ENCODE measurements at regions not wholly inside any gene's neighbourhood (a gene's known extent, or its start where the extent isn't known, plus 50 kb on each side); places are given as distances from the start of the nearest gene placed in this dataset.

DNA sequence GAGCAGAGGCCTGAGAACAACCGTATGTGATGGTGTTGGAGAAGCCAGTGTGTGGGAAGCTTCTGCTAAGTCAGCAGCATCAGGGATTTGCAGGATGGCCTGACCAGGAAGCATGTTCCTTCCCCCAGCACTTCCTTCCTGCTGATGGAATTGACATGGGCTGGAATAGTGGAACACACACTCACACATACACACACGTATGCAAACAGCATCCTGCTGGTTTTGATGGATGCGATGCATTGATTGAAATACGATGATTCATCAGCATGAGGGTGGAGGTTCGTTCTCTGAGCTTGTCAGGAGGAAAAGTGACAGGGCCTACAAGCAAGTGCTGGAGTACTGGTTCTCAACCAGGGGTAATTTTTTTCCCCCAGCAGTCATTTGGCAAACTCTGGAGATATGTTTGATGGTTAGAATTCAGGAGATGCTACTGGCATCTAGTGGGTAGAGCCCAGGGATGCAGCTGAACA, 229.1 kb downstream of the NFATC2 start:
- TF ChIP-seq CTCF (IDR thresholded peaks at IDR 0.05; ENCODE audit: poor library complexity) (no peak), EZH2phosphoT487 (IDR thresholded peaks at IDR 0.05; ENCODE audit: low read depth, severe bottlenecking, unreplicated experiment) (no peak), EZH2 (IDR thresholded peaks at IDR 0.05; ENCODE audit: borderline replicate concordance) (no peak)

Measured in hepatocyte (in vitro differentiated cells).